ENCODE measurements at regions not wholly inside any gene's neighbourhood (a gene's known extent, or its start where the extent isn't known, plus 50 kb on each side); places are given as distances from the start of the nearest gene placed in this dataset.

DNA sequence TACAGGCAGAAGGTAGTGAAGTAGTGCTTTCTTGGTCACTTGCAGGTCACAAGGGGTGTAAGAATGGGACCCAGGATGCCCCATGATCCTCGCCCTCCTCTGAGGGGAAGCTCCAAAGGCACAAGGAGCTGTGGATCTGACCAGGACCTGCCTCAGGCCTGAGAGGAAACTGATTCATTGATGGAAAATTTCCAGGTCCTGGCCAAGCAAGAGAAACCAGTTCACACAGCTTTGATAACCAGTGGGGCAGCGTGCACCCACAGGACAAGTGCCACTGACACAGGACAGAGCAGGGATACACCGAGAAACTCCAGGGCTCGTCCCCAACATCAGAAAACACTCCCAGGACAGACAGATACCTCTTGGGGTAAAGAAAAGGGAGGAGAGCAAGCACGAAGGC lies 177.1 kb downstream of the RBM26 start:
- no peak for TF ChIP-seq CTCF (conservative IDR thresholded peaks at IDR 0.05; ENCODE audit: low read length)
- TF ChIP-seq EZH2phosphoT487 (IDR thresholded peaks at IDR 0.05; ENCODE audit: borderline replicate concordance) = no peak
